ENCODE measurements at regions not wholly inside any gene's neighbourhood (a gene's known extent, or its start where the extent isn't known, plus 50 kb on each side); places are given as distances from the start of the nearest gene placed in this dataset.
"Not testable (repeated sequence)": the region's sequence is repeated elsewhere in the genome, so short reads cannot be mapped to it uniquely, and the experiment has no call there.

GRCh38 chr22:22296047-22296446, 51.5 kb downstream of the VPREB1 start:
- not testable (repeated sequence) for DNase-seq

- DNase-seq = not testable (repeated sequence)
Observed at GRCh38 chr22:22297159-22297793, 52.7 kb downstream of the VPREB1 start.

GRCh38 chr22:22297794-22298653, 53.4 kb downstream of the VPREB1 start:
- DNase-seq = peak; percentile 65

- DNase-seq = not testable (repeated sequence)
Observed at GRCh38 chr22:22298654-22299009, 54.0 kb downstream of the VPREB1 start.

GRCh38 chr22:22300511-22300910, 55.9 kb downstream of the VPREB1 start:
- DNase-seq = not testable (repeated sequence)

- not testable (repeated sequence) for DNase-seq
Observed at GRCh38 chr22:22300946-22301345, 56.4 kb downstream of the VPREB1 start.

- DNase-seq = no peak
Observed at GRCh38 chr22:22316589-22316988, 72.0 kb downstream of the VPREB1 start.

- no peak for DNase-seq
Observed at GRCh38 chr22:22318723-22319465, 74.3 kb downstream of the VPREB1 start.

GRCh38 chr22:22321743-22322611, 77.4 kb downstream of the VPREB1 start:
- DNase-seq = peak; percentile 65

- no peak for DNase-seq
Observed at GRCh38 chr22:22322792-22323191, 78.2 kb downstream of the VPREB1 start.

GRCh38 chr22:22327723-22328122, 83.1 kb downstream of the VPREB1 start:
- DNase-seq = no peak

- DNase-seq = no peak
Observed at GRCh38 chr22:22329792-22330191, 85.2 kb downstream of the VPREB1 start.

- not testable (repeated sequence) for DNase-seq
Observed at GRCh38 chr22:22335640-22336039, 91.1 kb downstream of the VPREB1 start.

- DNase-seq = not testable (repeated sequence)
Observed at GRCh38 chr22:22336333-22336732, 91.7 kb downstream of the VPREB1 start.

GRCh38 chr22:22338778-22339177, 94.2 kb downstream of the VPREB1 start:
- not testable (repeated sequence) for DNase-seq

GRCh38 chr22:22341736-22342135, 97.2 kb downstream of the VPREB1 start:
- no peak for DNase-seq

GRCh38 chr22:22342697-22343580, 98.4 kb downstream of the VPREB1 start:
- peak; percentile 52 for DNase-seq

GRCh38 chr22:22343581-22344296, 99.2 kb downstream of the VPREB1 start:
- no peak for DNase-seq

GRCh38 chr22:22344430-22344829, 99.8 kb downstream of the VPREB1 start:
- DNase-seq = no peak

- no peak for DNase-seq
Observed at GRCh38 chr22:22345781-22346180, 101.2 kb downstream of the VPREB1 start.
